Smooth muscle cell (in vitro differentiated cells): ENCODE measurements at regions not wholly inside any gene's neighbourhood (a gene's known extent, or its start where the extent isn't known, plus 50 kb on each side); places are given as distances from the start of the nearest gene placed in this dataset.

Experiments
- DNase-seq: peaks from one replicate; lab custom pipeline; 2025; ENCODE audit not compliant: unreplicated experiment; lab: John Stamatoyannopoulos, UW
- H2AFZ ChIP-seq: fragments of 200-600 bp; sonication (generic); 2 replicates; pipeline ENCODE4 v1.6.0; 2016; ENCODE audit warnings: antibody characterized with exemption, low read depth, mild to moderate bottlenecking
- H3F3A ChIP-seq: fragments of 200-600 bp; sonication (generic); 2 replicates; pipeline ENCODE4 v1.6.0; 2017; ENCODE audit warnings: antibody characterized with exemption, low read depth
- H3K27ac ChIP-seq: fragments of 200-600 bp; sonication (generic); 2 replicates; pipeline ENCODE4 v1.5.1; 2016; ENCODE audit warnings: low read depth, mild to moderate bottlenecking
- H3K27me3 ChIP-seq: fragments of 200-600 bp; sonication (generic); 2 replicates; pipeline ENCODE4 v1.6.1; 2016; ENCODE audit warnings: low read depth, mild to moderate bottlenecking
- H3K36me3 ChIP-seq: fragments of 200-600 bp; sonication (generic); 2 replicates; pipeline ENCODE4 v1.5.1; 2016; ENCODE audit warnings: low read depth
- H3K4me1 ChIP-seq: fragments of 200-600 bp; sonication (generic); 2 replicates; pipeline ENCODE4 v1.5.1; 2016; ENCODE audit warnings: low read depth
- H3K4me2 ChIP-seq: fragments of 200-600 bp; sonication (generic); 2 replicates; pipeline ENCODE4 v1.6.0; 2016; ENCODE audit warnings: mild to moderate bottlenecking
- H3K4me3 ChIP-seq: fragments of 200-600 bp; sonication (generic); 2 replicates; pipeline ENCODE4 v1.5.1; 2016; ENCODE audit warnings: mild to moderate bottlenecking
- H3K79me2 ChIP-seq: fragments of 200-600 bp; sonication (generic); 2 replicates; pipeline ENCODE4 v1.6.0; 2016; ENCODE audit warnings: low read depth, mild to moderate bottlenecking
- H3K9ac ChIP-seq: fragments of 200-600 bp; sonication (generic); 2 replicates; pipeline ENCODE4 v1.6.0; 2016; ENCODE audit warnings: low read depth
- H3K9me3 ChIP-seq: fragments of 200-600 bp; sonication (generic); replicated peaks from 2 replicates; pipeline ENCODE4 v1.5.1; 2016; ENCODE audit warnings: low read depth
- H4K20me1 ChIP-seq: fragments of 200-600 bp; sonication (generic); 2 replicates; pipeline ENCODE4 v1.6.0; 2016; ENCODE audit warnings: low read depth
- WGBS: methylation state at CpG from one replicate; pipeline ENCODE4 v1.1.7; 2016; ENCODE audit warnings: low lambda C conversion rate; 5-methylcytosine and 5-hydroxymethylcytosine counted together
- TF ChIP-seq, protein P1 (sequence below): fragments of 200-600 bp; sonication (generic); IDR thresholded peaks from 2 replicates; pipeline ENCODE4 v1.5.1; 2017; ENCODE audit warnings: borderline replicate concordance, mild to moderate bottlenecking, antibody characterized with exemption; ENCODE audit not compliant: insufficient read depth, poor library complexity, severe bottlenecking

DNA sequence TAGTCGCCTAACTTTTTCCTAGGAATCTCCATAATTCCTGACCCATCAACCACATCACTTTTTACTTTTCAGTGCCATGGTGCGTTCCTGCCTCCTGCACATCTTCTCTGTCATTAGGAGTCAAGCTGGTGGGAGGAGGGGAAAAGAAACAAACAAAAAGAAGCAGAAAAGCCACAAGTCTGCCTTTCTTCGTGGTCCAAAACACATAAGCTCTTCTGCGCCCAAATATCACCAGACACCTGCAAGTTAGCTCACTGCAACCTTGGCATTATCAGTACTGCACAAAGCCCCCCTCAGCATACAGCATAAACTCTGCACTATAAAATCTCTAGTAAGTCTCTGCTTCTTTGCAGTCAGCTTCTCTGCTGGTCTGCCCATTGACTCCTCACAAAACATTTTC lies 295.3 kb downstream of the HS3ST3B1 start:
- H3K36me3 ChIP-seq, result no peaks in the 10 kb centered on the region
- no peaks in the 10 kb centered on the region for H3K9me3 ChIP-seq
- no peak overlapping the region for H3K9ac ChIP-seq
- no peaks in the 10 kb centered on the region for H3F3A ChIP-seq
- DNase-seq, result no peak
- no peak overlapping the region for H3K4me3 ChIP-seq
- H2AFZ ChIP-seq, result no peak overlapping the region
- TF ChIP-seq, protein P1, sequence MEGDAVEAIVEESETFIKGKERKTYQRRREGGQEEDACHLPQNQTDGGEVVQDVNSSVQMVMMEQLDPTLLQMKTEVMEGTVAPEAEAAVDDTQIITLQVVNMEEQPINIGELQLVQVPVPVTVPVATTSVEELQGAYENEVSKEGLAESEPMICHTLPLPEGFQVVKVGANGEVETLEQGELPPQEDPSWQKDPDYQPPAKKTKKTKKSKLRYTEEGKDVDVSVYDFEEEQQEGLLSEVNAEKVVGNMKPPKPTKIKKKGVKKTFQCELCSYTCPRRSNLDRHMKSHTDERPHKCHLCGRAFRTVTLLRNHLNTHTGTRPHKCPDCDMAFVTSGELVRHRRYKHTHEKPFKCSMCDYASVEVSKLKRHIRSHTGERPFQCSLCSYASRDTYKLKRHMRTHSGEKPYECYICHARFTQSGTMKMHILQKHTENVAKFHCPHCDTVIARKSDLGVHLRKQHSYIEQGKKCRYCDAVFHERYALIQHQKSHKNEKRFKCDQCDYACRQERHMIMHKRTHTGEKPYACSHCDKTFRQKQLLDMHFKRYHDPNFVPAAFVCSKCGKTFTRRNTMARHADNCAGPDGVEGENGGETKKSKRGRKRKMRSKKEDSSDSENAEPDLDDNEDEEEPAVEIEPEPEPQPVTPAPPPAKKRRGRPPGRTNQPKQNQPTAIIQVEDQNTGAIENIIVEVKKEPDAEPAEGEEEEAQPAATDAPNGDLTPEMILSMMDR, result no peak
- 95% methylated on average over 4 of the region's 4 CpGs for WGBS
- peaks cover 5% of the 10 kb centered on the region for H3K27me3 ChIP-seq
- no peak overlapping the region for H3K4me2 ChIP-seq
- H4K20me1 ChIP-seq, result no peaks in the 10 kb centered on the region
- no peak overlapping the region for H3K27ac ChIP-seq
- no peaks in the 10 kb centered on the region for H3K79me2 ChIP-seq
- H3K4me1 ChIP-seq, result peaks cover 4% of the 10 kb centered on the region

DNA sequence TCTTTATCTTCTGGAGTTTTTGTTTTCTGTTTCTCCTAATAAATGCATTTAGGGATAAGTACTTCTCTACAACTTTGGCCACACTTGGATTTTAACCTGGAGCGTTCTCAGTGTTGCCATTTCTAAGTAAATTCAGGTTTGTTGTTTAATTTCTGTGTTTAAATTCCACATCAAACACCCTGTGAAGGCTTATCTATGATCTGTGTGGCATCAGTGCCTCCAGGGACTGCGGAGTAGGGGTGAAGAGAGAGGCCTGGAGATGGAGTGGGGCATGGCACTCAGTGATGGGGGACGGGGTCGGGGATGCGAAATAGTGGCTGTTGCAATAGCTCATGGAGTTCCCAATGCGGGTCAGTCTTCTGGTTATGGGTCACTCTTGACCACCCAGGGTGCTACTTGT lies 294.8 kb downstream of the HS3ST3B1 start:
- H3K9ac ChIP-seq, result no peak overlapping the region
- H3K4me1 ChIP-seq, result peaks cover 4% of the 10 kb centered on the region
- TF ChIP-seq, protein P1, result no peak
- no peaks in the 10 kb centered on the region for H3F3A ChIP-seq
- H3K79me2 ChIP-seq, result no peaks in the 10 kb centered on the region
- no peaks in the 10 kb centered on the region for H3K36me3 ChIP-seq
- DNase-seq, result no peak
- H2AFZ ChIP-seq, result no peak overlapping the region
- peaks cover 5% of the 10 kb centered on the region for H3K27me3 ChIP-seq
- H4K20me1 ChIP-seq, result no peaks in the 10 kb centered on the region
- 95% methylated on average over 6 of the region's 6 CpGs for WGBS
- no peak overlapping the region for H3K4me3 ChIP-seq
- no peak overlapping the region for H3K4me2 ChIP-seq
- no peak overlapping the region for H3K27ac ChIP-seq
- no peaks in the 10 kb centered on the region for H3K9me3 ChIP-seq

DNA sequence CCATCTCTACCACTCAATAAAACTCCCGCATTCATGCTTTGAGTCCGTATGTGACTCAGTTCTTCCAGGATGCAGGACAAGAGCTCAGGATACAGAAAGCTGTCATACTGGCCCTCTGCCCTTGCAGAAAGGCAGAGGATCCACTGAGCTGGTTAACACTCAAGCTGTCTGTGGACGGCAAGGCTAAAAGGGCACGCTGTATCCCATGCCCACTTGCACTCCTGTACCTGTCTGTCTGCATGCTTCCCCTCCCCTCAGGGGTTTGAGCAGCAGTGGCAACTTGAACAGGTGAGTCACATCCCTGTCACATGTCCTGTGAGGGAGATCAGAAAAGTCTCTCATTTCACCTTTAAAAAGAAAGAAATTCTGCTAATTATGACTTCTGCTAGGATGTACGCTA lies 293.8 kb downstream of the HS3ST3B1 start:
- H3K9me3 ChIP-seq, result no peaks in the 10 kb centered on the region

DNA sequence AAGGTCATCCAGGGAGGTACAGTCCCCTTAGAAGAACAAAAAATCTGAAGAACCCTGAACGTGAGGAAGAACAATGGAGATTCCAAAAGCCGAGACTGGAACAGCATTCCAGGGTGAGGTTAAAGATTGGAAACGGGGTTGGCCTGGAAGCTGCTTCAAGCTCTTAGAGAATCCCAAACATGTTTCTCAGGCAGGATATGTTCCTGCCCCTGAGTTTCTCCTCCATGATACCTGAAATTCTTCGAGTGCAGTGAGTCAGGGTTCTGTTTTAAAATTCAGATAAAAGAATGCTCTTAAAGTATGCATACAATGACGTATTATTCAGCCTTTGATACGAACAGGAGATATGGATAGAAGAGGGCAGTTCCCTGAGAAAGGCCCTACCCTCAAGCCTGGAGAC lies 293.1 kb downstream of the HS3ST3B1 start:
- H3K4me1 ChIP-seq, result peaks cover 4% of the 10 kb centered on the region
- H3F3A ChIP-seq, result no peaks in the 10 kb centered on the region
- H3K27ac ChIP-seq, result no peak overlapping the region
- H3K36me3 ChIP-seq, result no peaks in the 10 kb centered on the region
- H2AFZ ChIP-seq, result no peak overlapping the region
- H3K9me3 ChIP-seq, result no peaks in the 10 kb centered on the region
- no peak for DNase-seq
- peaks cover 5% of the 10 kb centered on the region for H3K27me3 ChIP-seq
- no peaks in the 10 kb centered on the region for H3K79me2 ChIP-seq
- no peaks in the 10 kb centered on the region for H4K20me1 ChIP-seq
- H3K4me3 ChIP-seq, result no peak overlapping the region
- TF ChIP-seq, protein P1, result no peak
- H3K9ac ChIP-seq, result no peak overlapping the region
- WGBS, result 81% methylated on average over 6 of the region's 6 CpGs
- H3K4me2 ChIP-seq, result no peak overlapping the region

More for the DNA sequence above, 293.8 kb downstream of the HS3ST3B1 start:
- TF ChIP-seq, protein P1, result no peak
- H3K4me1 ChIP-seq, result peaks cover 4% of the 10 kb centered on the region
- H3K27ac ChIP-seq, result no peak overlapping the region
- no peak overlapping the region for H2AFZ ChIP-seq
- H3K9ac ChIP-seq, result no peak overlapping the region
- H3K4me2 ChIP-seq, result no peak overlapping the region
- H4K20me1 ChIP-seq, result no peaks in the 10 kb centered on the region
- H3K36me3 ChIP-seq, result no peaks in the 10 kb centered on the region
- H3K79me2 ChIP-seq, result no peaks in the 10 kb centered on the region
- H3F3A ChIP-seq, result no peaks in the 10 kb centered on the region
- no peak overlapping the region for H3K4me3 ChIP-seq
- 78% methylated on average over 5 of the region's 5 CpGs for WGBS
- peaks cover 5% of the 10 kb centered on the region for H3K27me3 ChIP-seq
- DNase-seq, result no peak
